ENCODE measurements at regions not wholly inside any gene's neighbourhood (a gene's known extent, or its start where the extent isn't known, plus 50 kb on each side); places are given as distances from the start of the nearest gene placed in this dataset.

GRCh38 chr3:193754719-193755118, 161.7 kb downstream of the OPA1 start:
- no peak for DNase-seq

- DNase-seq, result no peak
Measured at GRCh38 chr3:193756536-193756935, 163.5 kb downstream of the OPA1 start.

- DNase-seq, result no peak
Measured at GRCh38 chr3:193757457-193757856, 164.4 kb downstream of the OPA1 start.

- DNase-seq, result no peak
Measured at GRCh38 chr3:193761969-193762368, 169.0 kb downstream of the OPA1 start.

- no peak for DNase-seq
Measured at GRCh38 chr3:193762657-193763056, 169.6 kb downstream of the OPA1 start.

GRCh38 chr3:193764959-193765358, 172.0 kb downstream of the OPA1 start:
- DNase-seq, result no peak

- no peak for DNase-seq
Measured at GRCh38 chr3:193767353-193768069, 174.5 kb downstream of the OPA1 start.

GRCh38 chr3:193768070-193768394, 175.0 kb downstream of the OPA1 start:
- no peak for DNase-seq

- no peak for DNase-seq
Measured at GRCh38 chr3:193769437-193769836, 176.4 kb downstream of the OPA1 start.

- no peak for DNase-seq
Measured at GRCh38 chr3:193771011-193771652, 178.1 kb downstream of the OPA1 start.

GRCh38 chr3:193771653-193772421, 178.8 kb downstream of the OPA1 start:
- DNase-seq, result no peak

GRCh38 chr3:193772422-193772763, 179.4 kb downstream of the OPA1 start:
- DNase-seq, result no peak

- DNase-seq, result no peak
Measured at GRCh38 chr3:193773266-193774220, 180.5 kb downstream of the OPA1 start.

- DNase-seq, result no peak
Measured at GRCh38 chr3:193774272-193774915, 181.4 kb downstream of the OPA1 start.

GRCh38 chr3:193774916-193775285, 181.9 kb downstream of the OPA1 start:
- DNase-seq, result no peak

- DNase-seq, result no peak
Measured at GRCh38 chr3:193775421-193776077, 182.5 kb downstream of the OPA1 start.

GRCh38 chr3:193776626-193777358, 183.8 kb downstream of the OPA1 start:
- no peak for DNase-seq

- DNase-seq, result no peak
Measured at GRCh38 chr3:193777524-193777923, 184.5 kb downstream of the OPA1 start.

GRCh38 chr3:193778676-193779075, 185.7 kb downstream of the OPA1 start:
- DNase-seq, result no peak

GRCh38 chr3:193779933-193780332, 186.9 kb downstream of the OPA1 start:
- no peak for DNase-seq

GRCh38 chr3:193780397-193780796, 187.4 kb downstream of the OPA1 start:
- DNase-seq, result no peak
